ENCODE measurements at regions not wholly inside any gene's neighbourhood (a gene's known extent, or its start where the extent isn't known, plus 50 kb on each side); places are given as distances from the start of the nearest gene placed in this dataset.

GRCh38 chr4:110412354-110413065 lies 63.4 kb upstream of the ENPEP start:
- no peaks in the 10 kb centered on the region for H3K4me1 ChIP-seq (ENCODE audit: insufficient read depth, low read length)
- no peak overlapping the region for H2BK5ac ChIP-seq (ENCODE audit: insufficient read length, low read length)
- no peak for TF ChIP-seq CTCF (conservative IDR thresholded peaks at IDR 0.05)
- H3K4ac ChIP-seq (ENCODE audit: low read depth, low read length): no peak overlapping the region
- H4K5ac ChIP-seq (ENCODE audit: insufficient read length, low read depth, low read length): no peak overlapping the region
- Mint-ChIP-seq H3K27me3 (ENCODE audit: low read depth) (peaks cover 50% of the 10 kb centered on the region), H3K9me3 (peaks cover 9 to 12% of the 10 kb centered on the region in 2 experiments), H3K4me1 (peaks cover 21 to 25% of the 10 kb centered on the region in 2 experiments), H3K36me3 (ENCODE audit: insufficient read depth in 1 of 3, low read depth in 3 of 3) (peaks cover 0 to 18% (median 6%) of the 10 kb centered on the region in 3 experiments; a peak in 5 of 7 replicates), H3K27ac (no peak overlapping the region), H3K4me3 (peak overlapping the region in 1 of 2 experiments; percentile 58; a peak in 1 of 5 replicates)
- H2AFZ ChIP-seq (ENCODE audit: low read length): no peak overlapping the region
- no peaks in the 10 kb centered on the region for H3K79me2 ChIP-seq (ENCODE audit: insufficient read depth, low read length)
- no peak overlapping the region for H3T11ph ChIP-seq (ENCODE audit: low read length)
- no peak for DNase-seq
- no peaks in the 10 kb centered on the region for H4K20me1 ChIP-seq (ENCODE audit: control insufficient read depth, insufficient read depth, insufficient read length)
- H3K9ac ChIP-seq (ENCODE audit: extremely low read depth, insufficient read length, low read length): no peak overlapping the region
- peaks cover 5% of the 10 kb centered on the region for H3K23me2 ChIP-seq (ENCODE audit: insufficient read length, low read depth, low read length, poor library complexity, severe bottlenecking)
- no CpG with 5 or more reads among the region's 5 CpGs for WGBS (ENCODE audit: extremely low coverage, insufficient read length, low lambda C conversion rate)
- no peak overlapping the region for H3K23ac ChIP-seq (ENCODE audit: insufficient read length, low read depth, low read length)
- no peak overlapping the region for H2BK120ac ChIP-seq (ENCODE audit: low read depth, low read length, poor library complexity, severe bottlenecking)
- no peak overlapping the region for H3K18ac ChIP-seq (ENCODE audit: insufficient read length, low read depth, low read length)
- H3K9me3 ChIP-seq (ENCODE audit: control insufficient read depth, low read depth, low read length): no peaks in the 10 kb centered on the region
- H3K79me1 ChIP-seq (ENCODE audit: insufficient read depth, low read depth, low read length, poor library complexity, severe bottlenecking): no peaks in the 10 kb centered on the region
- H3K56ac ChIP-seq (ENCODE audit: insufficient read length, low read depth, low read length): no peak overlapping the region
- H3K27ac ChIP-seq (ENCODE audit: insufficient read length, low read depth, low read length): no peak overlapping the region
- H4K8ac ChIP-seq (replicated peaks; ENCODE audit: insufficient read length, low read depth, low read length): no peak overlapping the region
- no peak overlapping the region for H3K4me2 ChIP-seq (ENCODE audit: insufficient read depth, insufficient read length, low read length)
- H2BK12ac ChIP-seq (ENCODE audit: insufficient read length, low read depth, low read length): no peak overlapping the region
- H3K14ac ChIP-seq (ENCODE audit: insufficient read depth, low read length): no peak overlapping the region
- H2AK5ac ChIP-seq (ENCODE audit: insufficient read length, low read length): no peak overlapping the region
- H2BK20ac ChIP-seq (ENCODE audit: low read depth, low read length, poor library complexity, severe bottlenecking): no peak overlapping the region
- no peak overlapping the region for H4K91ac ChIP-seq (ENCODE audit: insufficient read length, low read depth, low read length)
- H3K27me3 ChIP-seq (ENCODE audit: insufficient read depth, low read length): peaks cover 10% of the 10 kb centered on the region; the same call in 1 of the 2 replicates
- no peak overlapping the region for H2BK15ac ChIP-seq (ENCODE audit: low read depth, low read length)

Data from H9 (cell line).